ENCODE measurements at regions not wholly inside any gene's neighbourhood (a gene's known extent, or its start where the extent isn't known, plus 50 kb on each side); places are given as distances from the start of the nearest gene placed in this dataset.

DNA sequence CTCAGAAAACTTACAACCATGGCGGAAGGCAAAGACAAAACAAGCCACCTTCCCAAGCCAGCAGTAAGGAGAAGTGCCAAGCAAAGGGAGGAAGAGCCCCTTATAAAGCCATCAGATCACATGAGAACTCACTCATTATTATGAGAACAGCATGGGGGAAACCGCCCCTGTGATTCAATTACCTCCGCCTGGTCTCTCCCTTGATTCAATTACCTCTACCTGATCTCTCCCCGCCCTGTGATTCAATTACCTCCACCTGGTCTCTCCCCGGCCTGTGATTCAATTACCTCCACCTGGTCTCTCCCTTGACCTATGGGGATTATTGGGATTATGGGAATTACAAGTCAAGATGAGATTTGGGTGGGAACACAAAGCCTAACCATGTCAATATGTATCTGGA lies 467.3 kb upstream of the FTMT start:
- TF ChIP-seq, protein P1, sequence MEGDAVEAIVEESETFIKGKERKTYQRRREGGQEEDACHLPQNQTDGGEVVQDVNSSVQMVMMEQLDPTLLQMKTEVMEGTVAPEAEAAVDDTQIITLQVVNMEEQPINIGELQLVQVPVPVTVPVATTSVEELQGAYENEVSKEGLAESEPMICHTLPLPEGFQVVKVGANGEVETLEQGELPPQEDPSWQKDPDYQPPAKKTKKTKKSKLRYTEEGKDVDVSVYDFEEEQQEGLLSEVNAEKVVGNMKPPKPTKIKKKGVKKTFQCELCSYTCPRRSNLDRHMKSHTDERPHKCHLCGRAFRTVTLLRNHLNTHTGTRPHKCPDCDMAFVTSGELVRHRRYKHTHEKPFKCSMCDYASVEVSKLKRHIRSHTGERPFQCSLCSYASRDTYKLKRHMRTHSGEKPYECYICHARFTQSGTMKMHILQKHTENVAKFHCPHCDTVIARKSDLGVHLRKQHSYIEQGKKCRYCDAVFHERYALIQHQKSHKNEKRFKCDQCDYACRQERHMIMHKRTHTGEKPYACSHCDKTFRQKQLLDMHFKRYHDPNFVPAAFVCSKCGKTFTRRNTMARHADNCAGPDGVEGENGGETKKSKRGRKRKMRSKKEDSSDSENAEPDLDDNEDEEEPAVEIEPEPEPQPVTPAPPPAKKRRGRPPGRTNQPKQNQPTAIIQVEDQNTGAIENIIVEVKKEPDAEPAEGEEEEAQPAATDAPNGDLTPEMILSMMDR (conservative IDR thresholded peaks at IDR 0.05) = no peak
- no peak for TF ChIP-seq ZFX (IDR thresholded peaks at IDR 0.05)

All from C4-2B (cell line).